Activated naive CD8-positive, alpha-beta T cell treated with anti-CD3 and anti-CD28 coated beads, Interleukin-2, amount 10 ng/mL, durations not matched to agents 7 days and 5 days (primary cell): ENCODE measurements at regions not wholly inside any gene's neighbourhood (a gene's known extent, or its start where the extent isn't known, plus 50 kb on each side); places are given as distances from the start of the nearest gene placed in this dataset.
"Not testable (repeated sequence)": the region's sequence is repeated elsewhere in the genome, so short reads cannot be mapped to it uniquely, and the experiment has no call there.

Source experiments
- ATAC-seq: fragments of 150-1000 bp; cut with Tn5 transposase; one replicate; pipeline ENCODE4 v1.10.0; 2021; ENCODE audit warnings: low read depth, moderate library complexity
- POLR2A ChIA-PET: fragments of 350-600 bp; sonication (Branson Sonifier 250); formaldehyde crosslinking; loops from one replicate; lab custom pipeline; 2021; ENCODE audit warnings: antibody characterized with exemption; lab: Charles Lee
- DNase-seq: peaks from one replicate; pipeline ENCODE4 v3.0.0; 2021
- H3K27ac Mint-ChIP-seq: one replicate; pipeline ENCODE4 v1.8.0; 2022; ENCODE audit warnings: mild to moderate bottlenecking, mixed read lengths
- H3K27me3 Mint-ChIP-seq: one replicate; pipeline ENCODE4 v1.8.0; 2022; ENCODE audit warnings: mild to moderate bottlenecking, moderate library complexity, mixed read lengths
- H3K36me3 Mint-ChIP-seq: one replicate; pipeline ENCODE4 v1.8.0; 2021; ENCODE audit warnings: mild to moderate bottlenecking, mixed read lengths
- H3K4me1 Mint-ChIP-seq: one replicate; pipeline ENCODE4 v1.8.0; 2021; ENCODE audit warnings: mixed read lengths
- H3K4me3 Mint-ChIP-seq: one replicate; pipeline ENCODE4 v1.8.0; 2022; ENCODE audit warnings: mild to moderate bottlenecking, moderate library complexity, mixed read lengths
- H3K9me3 Mint-ChIP-seq: one replicate; pipeline ENCODE4 v1.8.0; 2021; ENCODE audit warnings: mixed read lengths

DNA sequence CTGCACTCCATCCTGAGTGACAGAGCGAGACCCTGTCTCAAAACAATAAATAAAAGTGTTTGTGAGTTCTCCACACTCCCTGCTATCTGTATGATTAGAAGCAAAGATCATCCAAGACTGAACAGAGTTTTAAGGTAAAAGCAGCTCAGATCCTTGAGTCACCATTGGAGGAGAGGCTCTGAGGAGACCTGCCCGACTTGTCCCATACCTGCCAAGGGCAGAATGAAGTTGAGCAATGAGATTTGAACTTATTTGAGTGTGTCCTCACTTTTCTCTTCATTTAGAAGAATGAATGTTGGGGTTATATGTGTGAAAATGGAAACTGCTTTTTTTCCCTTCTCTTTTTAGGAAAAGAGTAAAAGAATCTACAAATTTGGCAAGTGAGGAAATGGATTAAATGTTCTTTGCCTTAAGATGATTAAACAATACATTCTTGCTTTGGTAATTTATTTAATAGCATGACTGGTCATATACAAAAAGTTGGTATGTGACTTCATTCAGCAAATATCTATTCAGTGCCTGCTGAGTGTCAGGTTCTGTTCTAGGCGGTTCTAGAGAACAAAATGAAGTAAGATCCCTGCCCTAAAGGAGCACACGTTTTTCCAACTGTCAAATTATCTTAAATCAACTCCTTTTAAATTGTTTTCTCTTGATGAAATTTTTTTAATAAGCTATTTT, 195.7 kb downstream of the ALDH8A1 start:
- POLR2A ChIA-PET, result no interaction called here
- Mint-ChIP-seq H3K9me3 (no peaks in the 10 kb centered on the region), H3K27ac (no peak overlapping the region), H3K4me3 (no peak overlapping the region), H3K36me3 (no peaks in the 10 kb centered on the region), H3K27me3 (peaks cover 13% of the 10 kb centered on the region), H3K4me1 (no peaks in the 10 kb centered on the region)
- DNase-seq (no peak), ATAC-seq (no peak)

DNA sequence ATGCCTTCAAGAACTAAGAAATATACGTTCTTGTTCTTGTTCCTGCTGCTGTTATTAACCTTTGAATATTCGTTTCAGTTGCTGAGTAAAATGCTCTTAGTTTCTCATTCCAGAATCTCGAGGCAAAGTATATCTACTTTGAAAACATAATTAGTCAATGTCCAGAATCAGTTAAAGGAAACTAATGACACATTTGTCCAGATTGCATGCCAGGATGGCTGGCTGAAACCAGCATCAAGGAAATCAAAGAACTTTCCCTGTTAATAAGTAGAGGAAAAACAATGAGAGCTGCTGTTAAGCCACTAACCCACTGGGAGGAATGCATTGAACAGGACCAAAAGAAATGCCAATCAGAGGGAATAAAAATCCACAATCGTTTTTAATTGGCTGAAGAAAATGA, 196.9 kb downstream of the ALDH8A1 start:
- no peaks in the 10 kb centered on the region for H3K9me3 Mint-ChIP-seq
- no peaks in the 10 kb centered on the region for H3K36me3 Mint-ChIP-seq
- ATAC-seq, result no peak
- peaks cover 13% of the 10 kb centered on the region for H3K27me3 Mint-ChIP-seq
- DNase-seq, result no peak
- no peak overlapping the region for H3K27ac Mint-ChIP-seq
- no peak overlapping the region for H3K4me3 Mint-ChIP-seq
- POLR2A ChIA-PET, result no interaction called here
- H3K4me1 Mint-ChIP-seq, result no peaks in the 10 kb centered on the region

DNA sequence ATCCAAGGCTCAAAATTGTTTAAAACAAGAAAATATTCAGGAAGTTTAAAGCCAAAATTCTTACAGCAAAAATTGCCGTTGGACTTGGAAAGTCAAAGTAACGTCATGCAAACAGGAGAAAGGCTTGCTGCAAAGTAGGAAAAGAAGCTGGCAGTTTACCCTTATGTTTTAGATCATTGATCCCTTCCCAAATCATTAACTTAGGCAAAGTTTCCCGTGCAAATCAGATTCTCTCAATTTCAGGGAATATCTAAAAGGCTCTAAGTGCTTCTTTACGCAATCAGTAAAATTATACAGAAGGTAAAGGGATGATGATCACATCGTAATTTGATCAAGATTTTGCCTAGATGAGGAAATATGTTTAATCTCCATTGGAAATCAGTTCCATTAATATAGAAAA, 197.5 kb downstream of the ALDH8A1 start:
- Mint-ChIP-seq H3K36me3 (no peaks in the 10 kb centered on the region), H3K4me3 (no peak overlapping the region), H3K4me1 (no peaks in the 10 kb centered on the region), H3K9me3 (no peaks in the 10 kb centered on the region), H3K27me3 (peaks cover 13% of the 10 kb centered on the region), H3K27ac (no peak overlapping the region)
- DNase-seq (no peak), ATAC-seq (no peak)
- POLR2A ChIA-PET, result no interaction called here

DNA sequence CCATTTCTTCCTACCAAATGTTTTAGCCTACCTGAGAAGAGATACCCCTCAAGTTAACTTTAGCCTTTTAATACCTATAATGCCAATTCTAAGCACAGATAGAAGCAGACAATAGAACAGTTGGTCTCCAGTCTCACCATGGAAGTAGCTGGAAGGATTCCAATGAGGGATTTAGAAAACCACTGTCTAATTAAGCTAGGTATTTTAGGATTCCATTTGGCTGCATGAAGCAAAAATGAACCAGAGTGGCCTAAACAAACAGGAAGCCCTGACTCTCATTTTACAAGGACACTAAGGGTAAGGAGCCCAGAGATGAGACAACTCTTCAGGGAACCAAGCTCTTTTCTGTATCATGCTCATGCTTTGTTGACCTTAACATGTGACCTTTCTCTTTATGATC, 199.2 kb downstream of the ALDH8A1 start:
- Mint-ChIP-seq H3K27ac (no peak overlapping the region), H3K36me3 (no peaks in the 10 kb centered on the region), H3K27me3 (peaks cover 11% of the 10 kb centered on the region), H3K9me3 (no peaks in the 10 kb centered on the region), H3K4me1 (no peaks in the 10 kb centered on the region), H3K4me3 (no peak overlapping the region)
- no peak for ATAC-seq
- POLR2A ChIA-PET, result no interaction called here
- DNase-seq, result no peak

DNA sequence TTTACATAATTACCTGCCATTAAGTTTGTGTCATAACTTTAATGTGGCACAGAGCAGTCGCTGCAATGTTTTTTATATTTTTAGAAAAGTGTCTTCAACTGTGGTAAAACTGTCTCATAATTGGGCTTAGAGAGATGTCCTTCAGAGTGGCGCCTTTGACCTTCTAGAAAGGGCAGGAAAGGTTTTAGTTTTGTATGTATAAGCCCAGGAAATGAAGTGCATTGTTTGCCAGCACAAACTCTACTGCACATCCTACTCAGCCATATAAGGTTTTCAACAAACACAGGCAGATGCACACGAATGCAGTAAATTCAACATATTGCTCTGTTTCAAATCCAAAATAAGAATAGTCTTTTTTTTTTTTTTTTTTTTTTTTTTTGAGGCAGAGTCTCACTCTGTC, 201.4 kb downstream of the ALDH8A1 start:
- no peak overlapping the region for H3K27ac Mint-ChIP-seq
- no peak for DNase-seq
- no peaks in the 10 kb centered on the region for H3K4me1 Mint-ChIP-seq
- H3K4me3 Mint-ChIP-seq, result no peak overlapping the region
- H3K36me3 Mint-ChIP-seq, result no peaks in the 10 kb centered on the region
- POLR2A ChIA-PET, result no interaction called here
- no peaks in the 10 kb centered on the region for H3K9me3 Mint-ChIP-seq
- peaks cover 9% of the 10 kb centered on the region for H3K27me3 Mint-ChIP-seq
- ATAC-seq, result no peak

DNA sequence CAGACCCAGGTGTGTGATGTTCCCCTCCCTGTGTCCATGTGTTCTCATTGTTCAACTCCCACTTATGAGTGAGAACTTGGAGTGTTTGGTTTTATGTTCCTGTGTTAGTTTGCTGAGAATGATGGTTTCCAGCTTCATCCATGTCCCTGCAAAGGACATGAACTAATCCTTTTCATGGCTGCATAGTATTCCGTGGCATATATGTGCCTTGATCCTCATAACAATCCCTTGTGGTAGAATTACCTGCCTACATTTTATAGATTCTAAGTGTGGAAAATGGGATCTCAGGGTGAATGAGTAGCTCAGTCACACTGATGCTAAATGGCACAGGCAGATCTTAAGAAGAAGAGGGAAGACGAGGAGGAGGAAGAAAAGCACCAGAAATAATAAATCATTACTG, 202.7 kb downstream of the ALDH8A1 start:
- ATAC-seq, H3K9me3 Mint-ChIP-seq, H3K36me3 Mint-ChIP-seq, H3K27ac Mint-ChIP-seq, H3K27me3 Mint-ChIP-seq, DNase-seq, H3K4me1 Mint-ChIP-seq, H3K4me3 Mint-ChIP-seq, POLR2A ChIA-PET: not testable (repeated sequence)

DNA sequence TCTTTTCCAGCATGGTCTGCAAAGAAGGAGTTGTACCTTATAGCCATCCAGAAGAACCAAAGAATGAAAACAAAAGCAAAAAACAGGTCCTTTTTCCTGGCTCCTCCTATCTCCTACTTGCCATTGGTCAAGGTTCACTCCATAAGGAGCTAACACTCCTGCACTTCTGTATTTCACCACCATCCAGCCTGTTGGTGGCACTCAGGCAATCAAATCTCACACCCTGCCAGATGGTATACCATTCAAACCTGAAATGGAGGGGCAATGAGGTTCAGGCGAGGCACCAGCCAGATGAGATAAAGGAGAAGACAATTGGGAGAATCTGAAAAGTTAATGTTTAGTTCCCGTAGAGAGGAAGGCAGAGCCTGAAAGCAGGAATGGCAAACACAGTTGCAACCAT, 203.8 kb downstream of the ALDH8A1 start:
- no peak overlapping the region for H3K4me3 Mint-ChIP-seq
- no peak for DNase-seq
- no peaks in the 10 kb centered on the region for H3K36me3 Mint-ChIP-seq
- H3K27ac Mint-ChIP-seq, result no peak overlapping the region
- no peaks in the 10 kb centered on the region for H3K4me1 Mint-ChIP-seq
- H3K27me3 Mint-ChIP-seq, result peaks cover 3% of the 10 kb centered on the region
- H3K9me3 Mint-ChIP-seq, result no peaks in the 10 kb centered on the region
- POLR2A ChIA-PET, result no interaction called here
- no peak for ATAC-seq

DNA sequence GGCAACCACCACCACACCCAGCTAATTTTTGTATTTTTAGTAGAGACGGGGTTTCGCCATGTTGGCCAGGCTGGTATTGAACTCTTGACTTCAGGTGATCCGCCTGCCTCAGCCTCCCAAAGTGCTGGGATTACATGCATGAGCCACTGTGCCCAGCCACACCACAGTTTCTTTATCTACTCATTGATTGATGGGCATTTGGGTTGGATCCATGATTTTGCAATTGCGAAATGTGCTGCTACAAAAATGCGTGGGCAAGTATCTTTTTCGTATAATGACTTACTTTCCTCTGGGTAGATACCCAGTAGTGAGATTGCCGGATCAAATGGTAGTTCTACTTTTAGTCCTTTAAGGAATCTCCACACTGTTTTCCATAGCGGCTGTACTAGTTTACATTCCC, 204.7 kb downstream of the ALDH8A1 start:
- H3K9me3 Mint-ChIP-seq, H3K27me3 Mint-ChIP-seq, POLR2A ChIA-PET, ATAC-seq, H3K27ac Mint-ChIP-seq, H3K4me1 Mint-ChIP-seq, H3K4me3 Mint-ChIP-seq, DNase-seq, H3K36me3 Mint-ChIP-seq: not testable (repeated sequence)

DNA sequence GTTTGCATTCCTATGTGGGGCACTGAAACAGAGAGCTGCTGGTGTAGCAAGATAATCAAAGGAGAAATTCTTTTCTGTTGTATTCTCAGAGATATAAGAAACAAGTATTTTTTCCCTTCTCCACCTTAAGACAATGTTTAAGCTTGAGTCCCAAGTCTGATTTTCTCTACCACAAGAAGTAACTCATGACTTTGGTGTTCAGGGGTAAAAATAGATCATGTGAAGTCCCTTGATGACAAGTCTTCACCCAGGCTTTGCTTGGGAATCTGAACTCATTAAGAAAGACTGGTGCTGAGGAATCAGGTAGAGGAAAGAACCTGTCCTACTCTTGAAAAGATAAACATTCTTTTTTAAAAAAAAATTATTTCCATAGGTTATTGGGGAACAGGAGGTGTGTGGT, 205.6 kb downstream of the ALDH8A1 start:
- ATAC-seq (no peak), DNase-seq (no peak)
- Mint-ChIP-seq H3K27me3 (peaks cover 8% of the 10 kb centered on the region), H3K4me3 (no peak overlapping the region), H3K36me3 (no peaks in the 10 kb centered on the region), H3K4me1 (no peaks in the 10 kb centered on the region), H3K9me3 (no peaks in the 10 kb centered on the region), H3K27ac (no peak overlapping the region)
- POLR2A ChIA-PET, result no interaction called here

DNA sequence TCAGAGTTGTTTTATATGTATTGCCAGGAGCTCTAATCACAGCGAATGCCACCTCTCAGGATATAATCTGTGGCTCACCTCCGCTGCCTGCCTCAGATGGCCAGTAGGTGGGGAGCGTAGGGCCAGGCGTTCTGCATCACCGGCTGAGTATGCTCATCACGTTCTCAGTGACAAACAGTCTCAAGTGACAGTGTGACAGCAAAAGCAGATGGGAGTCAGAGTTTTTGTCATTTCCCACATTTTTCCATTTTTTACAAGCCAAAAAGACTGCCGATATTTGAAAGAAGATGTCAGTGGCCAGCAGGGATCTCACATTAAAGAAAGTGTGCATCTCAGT, 208.7 kb downstream of the ALDH8A1 start:
- no peaks in the 10 kb centered on the region for H3K4me1 Mint-ChIP-seq

DNA sequence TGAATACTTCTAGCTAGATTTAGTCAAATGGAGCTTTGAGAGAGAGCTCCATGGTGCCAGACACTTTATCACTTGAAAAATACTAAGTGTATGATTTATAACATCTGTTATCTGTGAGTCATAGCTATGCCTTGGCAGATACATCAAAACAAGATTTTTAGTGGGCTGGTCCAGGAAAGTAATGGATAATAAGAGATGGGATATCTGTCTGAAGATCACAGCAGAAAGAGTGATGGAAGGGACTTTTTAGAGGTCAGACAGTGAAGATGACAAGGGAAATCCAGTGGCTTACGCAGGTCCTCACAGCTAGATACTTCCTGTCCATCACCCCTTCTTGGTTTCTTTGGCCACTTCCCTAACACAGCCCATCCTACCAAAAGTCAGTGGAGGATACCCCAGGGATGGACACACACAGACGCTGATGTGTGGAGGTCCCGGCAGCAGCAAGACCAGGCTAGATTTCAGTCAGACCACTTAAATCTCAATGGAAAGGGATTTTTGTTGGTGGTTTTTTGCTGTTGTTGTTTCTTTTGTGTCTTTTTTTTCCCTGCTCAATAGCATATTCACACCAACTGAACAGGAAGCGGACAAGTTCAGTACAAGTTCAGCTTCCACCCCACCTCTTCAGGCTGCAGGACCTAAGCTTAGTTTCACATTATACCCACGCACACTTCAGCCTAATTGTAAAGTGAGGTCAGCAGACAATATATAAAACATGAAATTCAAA, 209.3 kb downstream of the ALDH8A1 start:
- Mint-ChIP-seq H3K36me3 (no peaks in the 10 kb centered on the region), H3K27me3 (peaks cover 20% of the 10 kb centered on the region), H3K4me1 (no peaks in the 10 kb centered on the region), H3K27ac (no peak overlapping the region), H3K9me3 (no peaks in the 10 kb centered on the region), H3K4me3 (no peak overlapping the region)
- no peak for ATAC-seq
- DNase-seq, result no peak
- POLR2A ChIA-PET, result no interaction called here

More for the DNA sequence above, 208.7 kb downstream of the ALDH8A1 start:
- Mint-ChIP-seq H3K27me3 (peaks cover 20% of the 10 kb centered on the region), H3K27ac (no peak overlapping the region), H3K9me3 (no peaks in the 10 kb centered on the region), H3K4me3 (no peak overlapping the region), H3K36me3 (no peaks in the 10 kb centered on the region)
- POLR2A ChIA-PET, result no interaction called here
- ATAC-seq, result no peak
- DNase-seq, result no peak

DNA sequence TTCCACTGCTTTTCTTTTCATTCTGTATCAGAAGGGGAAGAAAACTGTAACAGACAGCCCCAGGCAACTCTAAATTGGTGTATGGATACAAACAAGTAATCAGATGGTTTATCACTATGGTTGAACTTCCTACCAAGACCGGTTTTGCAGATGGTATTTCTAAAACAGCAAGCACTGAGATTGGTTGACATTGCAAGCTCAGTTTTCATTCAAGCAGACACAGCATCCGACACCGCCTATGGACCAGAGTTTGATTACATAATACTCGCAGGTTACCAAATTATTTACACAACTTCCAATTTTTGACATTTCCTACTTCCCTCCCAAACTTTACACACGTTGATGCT, 209.9 kb downstream of the ALDH8A1 start:
- no peak for ATAC-seq
- Mint-ChIP-seq H3K4me3 (no peak overlapping the region), H3K4me1 (no peaks in the 10 kb centered on the region), H3K36me3 (no peaks in the 10 kb centered on the region), H3K27ac (no peak overlapping the region), H3K9me3 (no peaks in the 10 kb centered on the region), H3K27me3 (peaks cover 22% of the 10 kb centered on the region)
- no peak for DNase-seq
- POLR2A ChIA-PET, result no interaction called here

DNA sequence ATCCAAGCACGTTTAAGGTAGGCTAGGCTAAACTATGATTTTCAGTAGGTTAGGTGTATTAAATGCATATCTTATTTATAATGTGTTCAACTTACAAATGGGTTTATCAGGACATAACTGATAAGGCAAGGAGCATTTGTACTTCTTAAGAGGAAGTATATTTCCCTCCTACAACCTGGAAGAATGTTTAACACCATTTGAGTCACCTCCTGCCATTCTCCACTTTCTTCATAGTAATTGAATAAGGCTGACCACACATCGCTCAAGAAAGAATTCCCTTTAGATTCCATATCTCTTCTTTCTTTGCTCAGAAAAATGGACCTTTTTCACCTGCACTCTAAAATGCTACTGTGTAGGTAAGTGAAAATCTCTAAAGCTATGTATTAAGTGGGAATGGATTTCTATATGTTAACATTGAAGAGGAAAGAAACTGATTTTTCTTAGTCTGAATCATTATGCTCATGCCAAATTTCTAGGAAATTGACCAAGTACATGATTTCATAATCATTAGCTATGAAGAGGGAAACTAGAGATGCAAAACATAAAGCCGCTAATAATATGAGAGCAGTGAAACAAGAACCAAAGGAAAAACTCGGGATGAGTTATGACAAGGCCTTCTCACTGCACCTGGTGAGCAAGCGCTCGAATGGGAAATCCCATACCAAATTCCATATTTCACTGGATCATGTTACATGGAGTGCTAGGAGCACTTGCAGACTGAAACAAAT, 210.4 kb downstream of the ALDH8A1 start:
- POLR2A ChIA-PET, result no interaction called here
- Mint-ChIP-seq H3K9me3 (no peaks in the 10 kb centered on the region), H3K4me1 (no peaks in the 10 kb centered on the region), H3K4me3 (no peak overlapping the region), H3K27ac (no peak overlapping the region), H3K36me3 (no peaks in the 10 kb centered on the region), H3K27me3 (peaks cover 22% of the 10 kb centered on the region)
- ATAC-seq (no peak), DNase-seq (no peak)
